Muscle of back (tissue), 3 donors: ENCODE measurements at regions not wholly inside any gene's neighbourhood (a gene's known extent, or its start where the extent isn't known, plus 50 kb on each side); places are given as distances from the start of the nearest gene placed in this dataset.
"Not testable (repeated sequence)": the region's sequence is repeated elsewhere in the genome, so short reads cannot be mapped to it uniquely, and the experiment has no call there.

Experiments
- DNase-seq, 3 donors: peaks; one replicate each; pipeline versions ENCODE4 v3.0.0 to v3.0.0-alpha.2; 2013

DNA sequence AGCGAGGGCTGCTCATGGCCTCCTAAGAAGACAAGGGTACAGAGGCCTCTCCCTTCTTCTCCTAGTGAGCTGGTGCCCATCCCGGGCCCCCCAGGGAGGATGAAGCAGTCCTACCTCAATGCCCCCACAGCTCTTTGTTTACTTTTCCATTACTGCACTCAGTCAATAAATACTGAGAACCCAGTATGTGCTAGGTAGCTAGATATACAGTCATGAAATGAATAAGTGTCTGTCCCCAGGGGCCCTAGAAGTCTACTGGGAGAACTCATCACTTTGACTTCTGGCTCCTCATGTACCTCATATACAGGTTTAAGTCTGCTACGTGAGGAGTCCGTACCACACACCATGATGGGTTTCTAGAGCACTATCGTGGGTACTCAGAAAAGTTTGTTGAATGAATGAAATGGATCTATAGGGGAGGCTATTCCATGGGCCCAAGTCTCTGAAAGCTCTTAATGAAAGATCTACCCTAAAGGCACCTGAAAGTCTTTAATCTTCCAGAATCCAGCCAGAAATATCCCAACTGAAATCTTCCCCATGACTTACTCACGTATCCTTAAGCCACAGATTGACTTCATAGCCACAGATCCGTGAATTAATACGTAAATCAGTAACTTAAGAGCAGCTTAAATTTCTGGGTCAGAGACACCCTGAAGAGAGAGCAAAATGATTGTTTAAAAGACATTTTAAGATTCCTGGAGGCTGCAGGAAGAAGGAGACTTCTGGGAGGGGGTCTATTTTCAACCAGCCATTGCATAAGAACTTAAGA lies 51.6 kb upstream of the POMP start:
- DNase-seq: no peak

GRCh38 chr13:28606466-28606865 lies 52.5 kb upstream of the POMP start:
- DNase-seq: no peak

- DNase-seq: not testable (repeated sequence)
Measured at GRCh38 chr13:28605147-28605546, 53.8 kb upstream of the POMP start.

GRCh38 chr13:28603043-28603664 lies 55.8 kb upstream of the POMP start:
- DNase-seq: no peak

GRCh38 chr13:28602580-28602979 lies 56.4 kb upstream of the POMP start:
- DNase-seq: no peak

GRCh38 chr13:28601581-28601980 lies 57.3 kb upstream of the POMP start:
- DNase-seq: no peak

DNA sequence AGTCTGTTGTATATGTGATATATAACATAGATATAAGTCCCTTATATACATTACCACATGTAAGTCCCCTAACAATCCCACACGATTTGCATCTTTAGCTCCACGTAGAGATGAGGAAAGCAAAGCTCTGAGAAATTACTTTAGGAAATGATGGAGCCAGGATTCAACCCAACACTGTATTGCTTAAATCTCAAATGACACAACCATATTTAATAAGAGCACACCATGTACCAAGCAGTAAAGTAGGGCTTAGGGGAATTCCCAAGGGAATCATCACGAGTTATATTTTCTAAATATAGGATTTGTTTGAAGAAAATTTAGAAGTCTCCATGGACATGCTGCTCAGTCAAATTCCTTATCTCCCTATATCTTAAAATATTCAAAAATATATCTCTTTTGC lies 61.3 kb upstream of the POMP start:
- DNase-seq: no peak

GRCh38 chr13:28590461-28590860 lies 68.5 kb upstream of the POMP start:
- no peak for DNase-seq

DNA sequence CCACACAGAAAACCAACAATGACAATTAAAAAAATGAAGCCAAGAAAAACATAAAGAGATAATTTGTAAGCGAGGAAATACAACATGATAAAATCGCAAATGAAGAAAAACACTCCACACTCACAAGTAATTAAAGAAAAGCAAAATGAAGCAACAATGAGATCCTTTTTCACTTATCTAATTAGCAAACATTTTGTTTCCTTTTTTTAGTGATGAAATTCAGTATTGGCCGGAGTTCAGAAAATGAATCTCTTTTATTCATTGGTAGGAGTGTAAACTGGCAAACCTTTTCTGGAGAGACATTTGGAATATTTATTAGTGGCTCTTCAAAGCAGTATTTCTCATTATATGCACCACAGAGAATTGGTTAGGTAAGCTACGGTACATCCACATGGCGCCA lies 70.6 kb upstream of the POMP start:
- DNase-seq: no peak

- DNase-seq: no peak
Measured at GRCh38 chr13:28587174-28587540, 71.8 kb upstream of the POMP start.

DNA sequence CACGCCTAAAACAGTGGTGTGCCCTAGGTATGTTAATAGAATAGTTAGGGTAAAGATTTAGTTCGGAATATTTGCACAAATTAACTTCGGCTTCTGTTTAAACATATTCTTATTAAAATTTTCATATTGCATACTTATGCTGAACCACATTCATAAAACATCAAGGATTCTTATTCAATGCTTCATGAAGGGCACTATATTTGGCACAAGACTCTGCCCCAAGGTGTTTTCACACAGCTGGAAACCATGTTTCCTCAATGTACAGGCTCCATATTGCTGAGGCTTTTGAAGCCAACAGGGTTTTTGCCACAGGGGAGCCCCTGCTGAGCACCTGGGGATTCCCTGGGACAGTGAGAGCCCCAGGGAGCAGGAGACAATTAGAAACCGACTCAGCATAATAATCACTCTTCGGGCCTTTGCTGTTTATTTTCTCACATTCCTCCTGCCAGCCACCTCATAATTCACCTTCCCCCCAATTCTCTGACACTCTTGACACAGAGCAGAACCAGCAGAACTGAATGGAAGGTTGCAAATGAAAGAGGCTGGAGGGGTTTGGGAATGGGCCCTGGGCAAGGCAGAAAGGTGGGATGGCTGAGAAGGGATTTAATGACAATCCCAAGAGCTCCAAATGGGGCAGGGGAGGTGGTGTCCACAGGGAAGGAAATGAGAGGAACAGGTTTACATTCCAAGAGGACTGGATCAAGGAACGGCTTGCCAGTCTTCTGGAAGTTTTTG lies 72.3 kb upstream of the POMP start:
- no peak for DNase-seq

DNA sequence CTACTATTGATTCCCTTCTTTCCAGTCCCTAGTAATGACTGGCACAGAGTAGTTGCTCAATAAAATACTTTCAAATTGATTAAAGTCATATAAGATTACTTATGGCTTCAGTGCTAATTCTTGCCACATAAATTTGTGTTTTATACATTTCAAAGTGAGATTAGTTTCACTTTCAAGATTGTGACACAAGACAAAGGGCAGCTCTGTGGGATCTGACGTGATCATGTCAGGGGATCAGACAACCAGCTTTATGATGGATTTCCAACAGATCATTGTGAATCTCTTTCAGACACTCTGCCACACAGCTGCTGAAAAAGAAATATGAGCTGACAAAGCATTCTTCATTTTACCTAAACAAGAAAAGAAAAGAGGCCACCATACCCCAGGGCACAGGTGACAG lies 73.4 kb upstream of the POMP start:
- no peak for DNase-seq

- peak in 1 of 3 donors; percentile 53 for DNase-seq
Measured at GRCh38 chr13:28584873-28585381, 74.0 kb upstream of the POMP start.

GRCh38 chr13:28583651-28584091 lies 75.3 kb upstream of the POMP start:
- no peak for DNase-seq

- DNase-seq: no peak
Measured at GRCh38 chr13:28582892-28583240, 76.1 kb upstream of the POMP start.

GRCh38 chr13:28582225-28582891 lies 76.6 kb upstream of the POMP start:
- no peak for DNase-seq

GRCh38 chr13:28581451-28581850 lies 77.5 kb upstream of the POMP start:
- no peak for DNase-seq

DNA sequence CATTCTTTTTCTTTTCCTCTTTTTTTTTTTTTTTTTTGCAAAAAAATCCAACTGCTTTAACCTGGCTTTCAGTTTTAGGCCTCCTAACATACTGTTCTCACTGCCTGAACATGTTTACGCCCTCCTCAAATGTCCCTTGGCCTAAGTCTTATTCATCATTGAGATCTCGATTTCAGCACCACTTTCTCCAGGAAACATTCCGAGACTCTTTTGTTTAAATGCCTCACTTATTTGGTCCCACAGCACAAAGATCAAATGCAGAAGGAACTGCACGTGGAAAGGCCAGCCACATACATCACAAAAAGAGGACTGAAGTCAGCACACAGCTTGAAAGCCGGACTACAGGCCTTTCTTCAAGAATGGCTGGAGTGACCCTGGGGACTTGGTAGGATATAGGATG lies 79.2 kb upstream of the POMP start:
- no peak for DNase-seq

DNA sequence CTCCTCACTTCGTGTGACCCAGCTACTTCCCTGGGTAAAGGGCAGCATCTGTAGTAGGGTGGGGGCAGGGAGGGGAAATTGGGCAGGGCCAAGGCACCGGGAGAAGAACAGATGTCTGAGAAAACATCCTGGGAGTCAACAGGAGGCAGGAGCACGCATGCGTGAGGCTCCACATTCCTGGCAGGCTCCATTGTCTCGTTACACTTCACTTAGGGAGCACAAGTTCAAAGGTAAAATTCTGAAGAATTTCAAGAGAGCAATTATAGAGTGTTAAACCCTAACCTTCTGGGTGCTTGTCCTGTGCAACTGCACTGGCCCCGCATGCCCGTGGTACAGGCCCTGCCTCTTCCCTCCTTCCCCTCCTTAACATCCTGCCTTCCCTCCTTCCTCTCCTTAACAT lies 79.6 kb upstream of the POMP start:
- no peak for DNase-seq

- no peak for DNase-seq
Measured at GRCh38 chr13:28576067-28576466, 81.1 kb upstream of the FLT1 start.

DNA sequence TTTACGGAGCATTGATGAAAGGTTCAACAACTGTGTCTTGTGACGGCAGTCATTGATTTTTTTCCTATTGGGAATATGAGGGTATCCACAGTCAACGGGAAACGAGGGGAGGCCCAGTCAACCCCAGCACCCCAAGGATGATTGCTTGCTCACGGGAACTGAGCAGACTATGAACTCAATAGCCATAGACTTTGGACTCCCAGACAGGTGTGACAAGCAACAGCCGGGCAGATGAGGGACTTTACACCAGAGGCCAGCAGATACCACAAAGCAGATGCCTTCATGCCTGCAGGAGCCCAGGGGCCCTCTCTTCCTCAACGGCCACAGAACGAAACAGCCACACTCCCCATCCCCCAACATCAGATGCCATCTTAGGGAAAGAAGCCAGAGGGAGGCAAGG lies 80.3 kb upstream of the FLT1 start:
- DNase-seq: no peak

DNA sequence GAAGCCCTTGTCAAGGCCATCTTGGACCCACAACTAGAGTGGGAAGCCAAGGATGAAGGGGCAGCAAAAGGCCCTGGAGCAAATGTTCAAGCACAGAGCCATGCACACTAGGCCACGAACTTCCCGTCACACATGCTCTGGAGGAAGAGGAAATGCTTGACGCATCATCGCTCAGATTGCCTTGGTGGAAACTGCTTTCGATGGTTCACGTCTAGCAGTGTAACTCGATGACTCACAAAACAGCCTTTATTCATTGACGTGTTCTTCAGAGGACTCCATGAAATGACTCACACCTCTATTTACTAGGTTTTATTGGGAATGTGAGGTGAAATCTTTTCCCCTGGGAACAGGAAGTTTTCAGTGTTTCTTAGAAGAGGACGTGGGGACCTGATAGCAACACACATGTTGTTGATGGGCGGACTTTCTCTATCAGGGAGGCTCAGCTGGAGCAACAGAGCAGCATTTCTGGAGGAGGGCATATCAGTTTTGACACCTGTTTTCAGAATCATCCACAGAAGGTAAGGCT lies 79.8 kb upstream of the FLT1 start:
- DNase-seq: peak in 1 of 3 donors; percentile 88
